ENCODE measurements at regions not wholly inside any gene's neighbourhood (a gene's known extent, or its start where the extent isn't known, plus 50 kb on each side); places are given as distances from the start of the nearest gene placed in this dataset.
"Not testable (repeated sequence)": the region's sequence is repeated elsewhere in the genome, so short reads cannot be mapped to it uniquely, and the experiment has no call there.

DNA sequence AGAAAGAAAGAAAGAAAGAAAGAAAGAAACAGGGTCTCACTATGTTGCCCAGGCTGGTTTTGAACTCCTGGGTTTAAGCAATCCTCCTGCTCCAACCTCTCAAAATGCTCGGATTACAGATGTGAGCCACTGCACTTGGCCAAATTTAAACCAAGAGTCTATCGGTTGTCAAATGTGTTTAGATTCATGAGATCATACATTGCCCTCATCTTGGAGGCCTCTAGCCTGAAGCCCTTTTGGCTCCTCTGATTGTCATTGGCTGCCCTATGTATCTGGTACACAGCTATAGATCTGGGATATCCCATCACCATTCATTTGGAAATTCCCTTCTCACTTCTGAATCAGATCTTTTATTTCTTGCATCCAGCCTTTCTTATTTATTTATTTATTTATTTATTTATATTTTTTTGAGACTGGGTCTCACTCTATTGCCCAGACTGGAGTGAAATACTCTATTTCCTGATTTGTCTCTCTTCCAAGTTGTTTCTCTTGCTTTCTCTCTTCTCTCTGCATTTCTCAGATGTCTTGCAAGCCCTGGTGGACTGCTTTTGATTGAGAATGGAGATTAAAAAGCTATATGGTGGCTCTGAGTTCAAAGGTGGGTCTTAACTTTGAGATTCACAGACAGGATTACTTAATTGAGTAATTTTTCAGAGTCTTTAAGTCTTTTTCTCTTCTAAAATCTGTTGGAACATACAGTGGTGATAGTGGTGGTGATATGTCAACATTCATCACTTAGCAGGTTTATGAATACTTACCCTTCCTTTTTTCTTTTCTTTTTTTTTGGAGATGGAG, 121.9 kb downstream of the GJA1 start:
- Histone ChIP-seq H3K9me3 (no peaks in the 10 kb centered on the region), H3K36me3 (no peaks in the 10 kb centered on the region), H3K4me3 (no peak overlapping the region), H3K27me3 (no peaks in the 10 kb centered on the region), H3K27ac (no peak overlapping the region), H3K4me1 (no peaks in the 10 kb centered on the region)
- intact Hi-C loops (cut with DNase I; ENCODE audit: low total_unique reads) (no loop called here), in situ Hi-C loops (cut with MboI; ENCODE audit: low pct_ligation_motif_present in 1 of 4, low pct_unique_long_range_greater_than_20kb in 1 of 4, low sequenced_read_pairs in 3 of 4) (no loop called here)
- TF ChIP-seq POLR2A (IDR thresholded peaks at IDR 0.05), result no peak
- TF ChIP-seq, protein P1, sequence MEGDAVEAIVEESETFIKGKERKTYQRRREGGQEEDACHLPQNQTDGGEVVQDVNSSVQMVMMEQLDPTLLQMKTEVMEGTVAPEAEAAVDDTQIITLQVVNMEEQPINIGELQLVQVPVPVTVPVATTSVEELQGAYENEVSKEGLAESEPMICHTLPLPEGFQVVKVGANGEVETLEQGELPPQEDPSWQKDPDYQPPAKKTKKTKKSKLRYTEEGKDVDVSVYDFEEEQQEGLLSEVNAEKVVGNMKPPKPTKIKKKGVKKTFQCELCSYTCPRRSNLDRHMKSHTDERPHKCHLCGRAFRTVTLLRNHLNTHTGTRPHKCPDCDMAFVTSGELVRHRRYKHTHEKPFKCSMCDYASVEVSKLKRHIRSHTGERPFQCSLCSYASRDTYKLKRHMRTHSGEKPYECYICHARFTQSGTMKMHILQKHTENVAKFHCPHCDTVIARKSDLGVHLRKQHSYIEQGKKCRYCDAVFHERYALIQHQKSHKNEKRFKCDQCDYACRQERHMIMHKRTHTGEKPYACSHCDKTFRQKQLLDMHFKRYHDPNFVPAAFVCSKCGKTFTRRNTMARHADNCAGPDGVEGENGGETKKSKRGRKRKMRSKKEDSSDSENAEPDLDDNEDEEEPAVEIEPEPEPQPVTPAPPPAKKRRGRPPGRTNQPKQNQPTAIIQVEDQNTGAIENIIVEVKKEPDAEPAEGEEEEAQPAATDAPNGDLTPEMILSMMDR (IDR thresholded peaks at IDR 0.05), result no peak
- TF ChIP-seq EP300 (IDR thresholded peaks at IDR 0.05; ENCODE audit: low read depth), result no peak
- no peak for TF ChIP-seq POLR2AphosphoS5 (IDR thresholded peaks at IDR 0.05)
- WGBS, 2 donors (ENCODE audit: low coverage in 1 of 2), result 82 to 88% methylated on average over 2 of the region's 2 CpGs
- no peak for DNase-seq

DNA sequence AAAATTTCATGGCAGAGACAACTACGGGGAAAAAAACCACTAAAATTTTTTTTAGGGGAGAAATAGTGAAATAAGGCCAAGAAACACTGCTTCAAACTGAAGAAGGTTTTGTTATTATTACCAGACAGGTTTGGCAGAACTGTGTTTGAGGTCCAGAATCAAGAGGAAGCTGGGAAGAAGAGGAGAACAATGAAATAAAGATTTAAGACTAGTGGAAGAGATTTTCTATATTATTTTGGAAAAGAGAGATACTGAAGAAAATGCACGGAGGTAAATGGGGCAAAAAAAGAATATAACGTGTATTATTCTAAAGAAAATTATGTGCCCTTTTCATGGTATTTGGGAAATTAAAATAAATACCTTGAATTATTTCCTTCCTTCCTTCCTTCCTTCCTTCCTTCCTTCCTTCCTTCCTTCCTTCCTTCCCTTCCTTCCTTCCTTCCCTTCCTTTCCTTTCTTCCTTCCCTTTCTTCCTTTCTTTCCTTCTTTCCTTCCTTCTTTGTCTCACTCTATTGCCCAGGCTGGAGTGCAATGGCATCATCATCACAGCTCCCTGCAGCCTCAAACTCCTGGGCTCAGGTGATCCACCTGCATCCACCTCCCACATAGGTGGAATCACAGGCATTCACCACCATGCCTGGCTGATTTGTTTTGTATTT, 124.3 kb downstream of the GJA1 start:
- H3K36me3 ChIP-seq, result no peaks in the 10 kb centered on the region
- no peak overlapping the region for H3K27ac ChIP-seq
- H3K4me3 ChIP-seq, result no peak overlapping the region
- intact Hi-C loops (cut with DNase I; ENCODE audit: low total_unique reads) (no loop called here), in situ Hi-C loops (cut with MboI; ENCODE audit: low pct_ligation_motif_present in 1 of 4, low pct_unique_long_range_greater_than_20kb in 1 of 4, low sequenced_read_pairs in 3 of 4) (no loop called here)
- H3K4me1 ChIP-seq, result no peaks in the 10 kb centered on the region
- DNase-seq, result no peak
- peaks cover 3 to 8% of the 10 kb centered on the region in 2 donors for H3K9me3 ChIP-seq
- no peaks in the 10 kb centered on the region for H3K27me3 ChIP-seq
- WGBS, 2 donors (ENCODE audit: low coverage in 1 of 2), result 77 to 85% methylated on average over 3 of the region's 3 CpGs
- TF ChIP-seq POLR2A (IDR thresholded peaks at IDR 0.05) (no peak), POLR2AphosphoS5 (IDR thresholded peaks at IDR 0.05) (no peak)

DNA sequence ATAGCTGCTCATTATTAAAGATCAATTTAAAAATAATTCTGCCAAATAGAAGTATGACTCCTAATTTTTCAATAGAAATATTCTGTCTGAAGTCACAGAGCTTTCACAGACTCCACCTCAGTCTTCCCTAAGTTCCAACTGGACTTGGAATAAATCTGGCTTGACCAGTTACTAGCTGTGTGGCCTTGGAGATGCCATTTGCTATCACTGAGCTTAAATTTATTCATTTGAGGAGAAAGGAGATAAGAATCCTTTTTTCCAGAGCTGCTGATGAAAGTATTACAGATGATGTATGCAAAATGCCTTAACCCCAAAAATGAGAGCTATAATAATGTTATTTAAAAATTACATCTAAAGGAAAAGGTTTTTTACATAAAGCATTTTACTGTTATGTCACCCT, 125.0 kb downstream of the GJA1 start:
- H3K27me3 ChIP-seq, result no peaks in the 10 kb centered on the region
- in situ Hi-C loops (cut with MboI; ENCODE audit: low pct_ligation_motif_present in 1 of 4, low pct_unique_long_range_greater_than_20kb in 1 of 4, low sequenced_read_pairs in 3 of 4), result no loop called here
- H3K27ac ChIP-seq, result no peak overlapping the region
- intact Hi-C loops (cut with DNase I; ENCODE audit: low total_unique reads), result no loop called here
- H3K36me3 ChIP-seq, result no peaks in the 10 kb centered on the region
- peaks cover 5 to 9% of the 10 kb centered on the region in 2 donors for H3K9me3 ChIP-seq
- H3K4me1 ChIP-seq, result no peaks in the 10 kb centered on the region
- H3K4me3 ChIP-seq, result no peak overlapping the region
- TF ChIP-seq, protein P1 (IDR thresholded peaks at IDR 0.05), result no peak
- TF ChIP-seq EP300 (IDR thresholded peaks at IDR 0.05; ENCODE audit: low read depth) (no peak), POLR2A (IDR thresholded peaks at IDR 0.05) (no peak), POLR2AphosphoS5 (IDR thresholded peaks at IDR 0.05) (no peak)
- DNase-seq, result no peak

DNA sequence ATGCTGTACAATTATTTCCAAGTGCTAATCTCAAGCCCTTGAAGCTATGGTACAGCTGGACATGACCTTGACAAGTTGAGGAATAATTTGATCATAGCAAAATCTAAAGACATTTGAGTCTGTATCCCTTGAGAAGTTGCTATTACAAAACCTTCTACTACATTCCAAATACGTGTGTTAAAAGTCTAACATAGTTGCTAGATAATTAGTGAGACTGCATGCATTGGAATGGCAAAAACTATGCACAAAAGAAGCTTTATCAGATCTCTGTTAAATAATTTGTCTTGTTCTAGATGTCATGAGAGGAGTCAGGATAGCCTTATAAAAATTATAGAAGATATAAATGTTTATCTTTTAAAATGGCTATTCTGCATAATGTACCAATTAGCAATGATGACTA, 127.8 kb downstream of the GJA1 start:
- TF ChIP-seq EP300 (IDR thresholded peaks at IDR 0.05; ENCODE audit: low read depth), result no peak
- TF ChIP-seq, protein P1 (IDR thresholded peaks at IDR 0.05), result no peak
- TF ChIP-seq POLR2AphosphoS5 (IDR thresholded peaks at IDR 0.05), result no peak
- no peak for TF ChIP-seq POLR2A (IDR thresholded peaks at IDR 0.05)
- no peak overlapping the region for H3K27ac ChIP-seq
- no peak overlapping the region for H3K4me3 ChIP-seq
- H3K4me1 ChIP-seq, result no peaks in the 10 kb centered on the region
- 58 to 69% methylated on average over 1 of the region's 1 CpG for WGBS, 2 donors (ENCODE audit: low coverage in 1 of 2)
- H3K27me3 ChIP-seq, result no peaks in the 10 kb centered on the region
- peaks cover 5 to 9% of the 10 kb centered on the region in 2 donors for H3K9me3 ChIP-seq
- intact Hi-C loops (cut with DNase I; ENCODE audit: low total_unique reads), result no loop called here
- H3K36me3 ChIP-seq, result no peaks in the 10 kb centered on the region
- in situ Hi-C loops (cut with MboI; ENCODE audit: low pct_ligation_motif_present in 1 of 4, low pct_unique_long_range_greater_than_20kb in 1 of 4, low sequenced_read_pairs in 3 of 4), result no loop called here
- no peak for DNase-seq

DNA sequence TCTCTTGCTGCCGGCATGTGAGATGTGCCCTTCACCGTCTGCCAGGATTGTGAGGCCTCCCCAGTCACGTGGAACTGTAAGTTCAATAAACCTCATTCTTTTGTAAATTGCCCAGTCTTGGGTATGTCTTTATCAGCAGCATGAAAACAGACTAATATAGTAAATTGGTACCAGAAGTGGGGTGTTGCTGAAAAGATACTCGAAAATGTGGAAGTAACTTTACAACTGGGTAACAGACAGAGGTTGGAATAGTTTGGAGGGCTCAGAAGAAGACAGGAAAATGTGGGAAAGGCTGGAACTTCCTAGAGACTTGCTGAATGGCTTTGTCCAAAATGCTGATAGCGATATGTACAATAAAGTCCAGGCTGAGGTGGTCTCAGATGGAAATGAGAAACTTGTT, 129.1 kb downstream of the GJA1 start:
- in situ Hi-C loops (cut with MboI; ENCODE audit: low pct_ligation_motif_present in 1 of 4, low pct_unique_long_range_greater_than_20kb in 1 of 4, low sequenced_read_pairs in 3 of 4), result not testable (repeated sequence)

More for the DNA sequence above, 129.1 kb downstream of the GJA1 start:
- H3K4me3 ChIP-seq; H3K9me3 ChIP-seq; H3K4me1 ChIP-seq; H3K27me3 ChIP-seq; H3K36me3 ChIP-seq; DNase-seq; H3K27ac ChIP-seq; intact Hi-C loops (cut with DNase I; ENCODE audit: low total_unique reads): not testable (repeated sequence)
- WGBS, 2 donors (ENCODE audit: low coverage in 1 of 2), result 81 to 85% methylated on average over 4 to 5 of the region's 5 CpGs

Measured in transverse colon (tissue), 4 donors.